ENCODE measurements at regions not wholly inside any gene's neighbourhood (a gene's known extent, or its start where the extent isn't known, plus 50 kb on each side); places are given as distances from the start of the nearest gene placed in this dataset.

DNA sequence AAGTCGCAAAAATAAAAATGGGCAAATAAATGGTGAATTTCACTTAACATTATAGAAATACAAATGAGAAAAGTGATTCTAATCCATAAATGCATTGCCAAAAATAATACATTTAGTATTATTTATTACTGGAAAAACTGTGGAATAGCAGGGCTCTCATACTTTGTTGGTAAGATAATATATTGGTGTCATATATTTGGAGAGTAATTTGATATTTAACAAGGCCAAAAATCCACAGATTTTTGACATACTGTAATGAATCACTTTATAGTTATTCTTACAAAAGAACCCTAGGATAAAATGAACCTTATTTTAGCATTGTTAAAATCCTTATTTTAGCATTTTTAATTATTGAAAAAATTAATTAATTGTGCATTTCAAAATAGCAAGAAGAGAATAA is 397.2 kb upstream of the DAB2 start:
- DNase-seq, result no peak

DNA sequence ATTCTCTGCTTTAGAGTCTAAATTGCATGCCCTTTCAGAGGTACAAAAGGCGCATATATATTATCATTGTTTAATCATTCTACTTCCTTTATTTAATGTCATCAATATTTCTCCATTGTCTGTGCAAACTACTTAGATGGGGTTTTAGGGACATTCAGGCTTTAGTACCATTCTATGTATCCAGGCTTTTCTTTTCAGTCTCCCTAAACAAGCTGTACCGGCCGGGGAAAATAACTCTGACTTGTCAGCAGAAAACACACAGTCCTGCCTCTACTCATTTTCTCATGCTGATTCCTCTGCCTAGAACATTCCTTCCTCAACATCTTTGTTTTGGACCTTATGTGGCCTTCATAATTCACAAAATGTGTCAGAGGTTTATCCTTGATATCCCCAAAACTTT is 392.1 kb upstream of the DAB2 start:
- DNase-seq, result no peak

DNA sequence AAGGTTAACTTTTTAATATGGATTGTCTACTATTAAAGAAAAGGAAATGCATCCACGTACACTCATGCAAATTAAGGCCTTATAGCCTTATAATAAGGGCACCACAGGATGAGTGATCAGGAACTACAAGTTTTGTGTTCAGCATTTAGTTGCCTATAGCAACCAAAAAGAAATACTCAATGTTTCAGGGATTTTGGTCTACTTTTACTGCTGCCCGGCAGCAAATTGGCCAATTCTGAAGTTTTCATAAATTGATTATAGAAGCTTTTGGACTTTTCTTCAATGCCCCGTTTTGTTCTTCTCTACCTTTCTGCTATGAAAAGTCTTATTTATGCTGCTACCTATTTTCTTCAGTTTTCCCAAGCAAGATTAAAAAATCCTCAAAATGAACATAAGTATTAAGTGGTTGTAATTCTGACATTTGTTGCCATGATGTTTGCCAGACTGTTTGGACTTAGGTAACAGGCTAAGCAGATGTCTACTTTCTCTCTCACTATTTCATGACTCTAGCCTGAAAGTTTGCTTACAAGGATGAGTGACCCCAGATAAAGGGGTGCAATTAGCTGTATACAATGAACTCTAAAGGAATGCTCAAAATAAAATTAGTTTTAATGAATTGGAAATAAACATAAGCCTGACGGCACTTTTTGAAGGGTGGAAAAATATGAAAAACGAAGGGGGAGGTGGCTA is 391.5 kb upstream of the DAB2 start:
- DNase-seq, result no peak

DNA sequence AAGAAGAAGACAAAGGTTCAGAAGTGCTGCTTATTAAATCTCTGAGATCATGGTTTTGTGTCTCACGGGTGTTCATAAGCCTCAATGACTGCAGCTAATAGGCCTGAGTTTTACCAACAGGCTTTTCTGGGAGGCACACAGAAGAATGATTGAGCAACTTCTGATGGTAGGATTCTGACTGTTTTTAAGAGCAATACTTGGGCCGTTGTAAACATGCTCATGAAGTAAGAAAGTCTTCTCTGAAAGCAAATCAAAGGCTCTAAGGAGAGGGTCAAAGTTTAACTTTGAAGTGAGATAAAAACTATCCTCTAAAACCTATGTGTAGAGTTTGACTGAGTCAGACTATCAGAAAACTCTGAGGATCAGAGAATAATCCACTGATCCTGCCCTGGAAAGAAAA is 390.9 kb upstream of the DAB2 start:
- DNase-seq, result no peak

DNA sequence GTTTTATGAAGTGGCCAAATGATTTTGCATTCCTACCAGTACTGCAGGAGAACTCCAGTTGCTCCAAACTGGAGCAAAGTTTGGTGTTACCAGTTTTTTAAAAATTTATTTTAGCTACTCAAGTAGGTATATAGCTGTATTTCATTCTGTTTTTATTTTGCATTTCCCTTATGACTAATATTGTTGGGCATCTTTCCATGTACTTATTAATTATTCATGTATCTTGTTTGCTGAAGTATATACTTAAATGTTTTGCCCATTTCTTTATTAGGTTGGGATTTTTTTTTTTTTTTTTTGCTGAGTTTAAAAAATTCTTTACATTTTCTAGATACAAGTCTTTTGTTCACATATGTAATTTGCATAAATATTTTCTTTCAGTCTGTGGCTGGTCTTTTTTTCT is 386.6 kb upstream of the DAB2 start:
- no peak for DNase-seq

DNA sequence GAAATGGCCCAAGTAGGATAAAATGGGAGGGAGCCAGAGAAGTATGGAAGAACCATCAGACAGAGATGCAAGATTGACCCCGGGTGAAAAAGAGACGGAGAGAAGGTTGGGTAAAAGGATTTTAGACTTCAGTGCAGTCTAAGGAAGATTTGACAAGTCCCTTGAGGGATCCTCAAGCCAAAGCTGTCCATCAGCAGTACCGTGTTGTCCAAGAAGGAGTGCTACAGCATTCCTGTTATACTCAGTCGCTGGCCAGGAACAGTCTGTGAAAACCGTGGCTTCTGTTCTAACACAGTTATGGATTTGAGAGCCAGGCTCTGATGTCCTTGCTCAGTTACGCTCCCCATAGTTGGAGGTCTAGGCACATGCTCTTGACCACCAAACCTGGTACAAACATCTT is 383.9 kb upstream of the DAB2 start:
- no peak for DNase-seq

DNA sequence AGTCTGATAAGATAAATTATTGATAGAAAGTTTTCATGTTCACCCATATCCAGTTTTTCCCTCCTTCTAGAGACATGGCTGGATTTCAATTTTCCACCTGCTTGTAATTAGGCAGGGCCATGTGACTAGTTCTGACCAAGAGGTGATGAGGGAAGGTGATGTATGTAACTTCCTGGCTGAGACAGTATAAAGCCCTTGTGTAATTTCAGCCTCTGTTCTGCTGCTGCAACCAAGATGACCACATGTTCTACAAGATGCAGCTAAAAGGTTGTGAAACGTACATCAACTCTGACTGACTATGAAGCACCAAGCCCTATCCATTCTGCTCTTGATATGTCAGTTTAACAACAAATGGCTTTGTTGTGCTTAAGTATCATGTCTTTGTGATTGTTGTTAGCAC is 376.5 kb upstream of the DAB2 start:
- no peak for DNase-seq

DNA sequence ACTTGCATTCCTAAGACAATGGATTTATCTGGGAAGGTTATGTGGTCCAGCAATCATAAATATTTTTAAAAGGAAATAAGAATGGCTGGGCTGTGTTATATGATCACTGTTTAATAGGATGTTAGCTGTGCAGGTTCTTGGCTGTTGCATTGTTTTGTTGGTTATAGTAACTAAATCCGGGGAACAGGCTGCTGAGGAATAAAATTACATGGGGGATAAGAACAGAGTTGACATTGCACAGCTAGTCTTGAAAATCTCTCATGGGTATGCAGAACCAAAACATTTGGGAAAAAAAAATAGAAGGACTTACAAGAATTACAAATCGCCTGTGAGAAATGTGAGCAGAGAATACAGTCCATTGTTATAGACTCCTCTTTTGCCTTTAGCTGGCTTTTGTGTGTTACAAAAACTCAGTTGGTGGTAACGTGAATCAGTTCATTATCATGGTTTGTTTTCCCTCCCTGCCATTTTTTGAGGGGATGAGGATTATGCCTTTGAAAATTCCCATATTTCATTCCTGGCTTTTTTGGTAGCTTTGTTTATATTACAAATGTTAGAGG is 375.3 kb upstream of the DAB2 start:
- DNase-seq, result no peak

DNA sequence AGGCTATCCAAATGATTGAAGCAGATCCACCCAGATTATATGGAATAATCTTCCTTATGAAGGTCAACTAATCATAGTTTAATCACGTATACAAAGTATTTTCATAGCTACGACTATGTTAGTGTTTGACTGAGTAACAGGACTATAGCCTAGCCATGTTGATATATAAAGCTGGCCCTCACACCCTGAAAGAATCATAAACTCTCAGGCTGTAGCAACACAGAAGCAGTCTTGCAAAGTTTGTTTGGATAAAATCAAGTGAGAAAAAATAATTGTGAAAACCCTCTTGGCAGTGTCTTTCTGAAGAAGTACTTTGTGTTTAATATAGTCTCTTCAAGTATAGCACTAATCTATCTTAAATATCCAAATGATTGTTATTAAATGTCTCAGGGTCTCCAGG is 374.5 kb upstream of the DAB2 start:
- no peak for DNase-seq

DNA sequence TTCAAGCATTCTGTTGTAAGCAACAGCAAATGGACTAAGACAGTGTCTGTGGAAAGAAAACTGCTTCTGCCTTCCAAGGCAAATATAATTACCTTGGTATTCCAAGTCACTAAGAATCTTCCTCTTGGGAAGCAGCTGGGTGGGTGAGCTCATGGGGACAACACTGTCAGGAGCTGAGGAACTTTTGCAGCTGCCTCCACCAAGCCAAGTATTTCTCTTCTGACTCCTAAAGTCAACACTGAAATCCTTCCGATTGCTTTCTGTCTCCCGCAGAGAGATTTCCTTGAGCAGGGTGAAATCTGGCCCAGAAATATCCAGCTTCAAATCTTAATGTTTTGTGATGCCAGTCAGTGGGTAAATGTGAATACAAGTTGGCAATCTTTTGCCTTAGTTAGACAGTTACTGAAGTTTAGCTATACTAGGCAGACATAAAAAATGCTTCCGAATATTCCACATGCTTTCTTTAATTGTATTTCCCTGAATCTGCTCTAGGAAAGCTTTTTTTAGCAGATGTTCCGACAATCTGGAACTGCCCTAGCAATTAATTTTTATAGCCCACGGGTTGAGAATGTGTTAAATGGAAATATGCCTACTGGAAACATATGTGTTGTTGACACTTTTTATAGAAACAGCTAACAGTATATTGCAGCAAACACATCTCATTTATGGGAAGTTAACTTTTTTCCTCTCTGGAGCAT is 369.9 kb upstream of the DAB2 start:
- no peak for DNase-seq

DNA sequence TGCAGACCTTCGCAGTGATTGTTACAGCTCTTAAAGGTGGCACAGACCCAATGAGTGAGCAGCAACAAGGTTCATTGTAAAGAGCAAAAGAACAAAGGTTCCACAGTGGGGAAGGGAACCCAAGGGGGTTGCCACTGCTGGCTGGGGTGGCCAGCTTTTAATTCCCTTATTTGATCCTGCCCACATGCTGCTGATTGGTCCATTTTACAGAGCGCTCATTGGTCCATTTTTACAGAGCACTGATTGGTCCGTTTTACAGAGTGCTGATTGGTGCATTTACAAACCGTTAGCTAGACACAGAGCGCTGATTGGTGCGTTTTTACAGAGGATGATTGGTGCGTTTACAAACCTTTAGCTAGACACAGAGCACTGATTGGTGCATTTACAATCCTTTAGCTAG is 360.6 kb upstream of the DAB2 start:
- DNase-seq, result no peak

DNA sequence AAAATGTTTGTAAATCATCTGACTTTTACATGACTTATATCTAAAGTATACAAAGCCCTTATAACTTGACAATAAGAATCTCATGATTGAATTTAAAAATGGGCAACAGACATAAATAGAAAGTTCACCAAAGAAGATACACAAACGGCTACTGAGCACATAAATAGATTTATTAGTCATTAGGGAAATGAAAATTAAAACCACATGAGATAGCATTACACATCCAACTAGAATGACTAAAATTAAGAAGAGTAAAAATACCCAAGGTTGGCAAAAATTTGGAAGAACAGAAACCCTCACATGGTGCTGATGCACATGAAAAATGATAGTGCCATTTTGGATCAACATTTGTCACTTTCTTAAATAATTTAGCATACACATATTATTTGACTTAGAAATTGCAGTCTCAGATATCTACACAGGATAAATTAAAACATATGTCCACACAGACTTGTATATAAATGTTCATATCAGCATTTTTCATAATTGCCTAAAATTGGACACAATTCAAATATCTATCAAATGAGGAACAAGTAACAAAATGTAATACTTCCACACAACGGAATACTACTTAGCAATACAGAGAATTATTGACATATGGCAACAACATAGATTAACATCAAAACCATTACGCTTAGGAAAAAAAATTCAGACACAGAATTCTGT is 359.1 kb upstream of the DAB2 start:
- no peak for DNase-seq

DNA sequence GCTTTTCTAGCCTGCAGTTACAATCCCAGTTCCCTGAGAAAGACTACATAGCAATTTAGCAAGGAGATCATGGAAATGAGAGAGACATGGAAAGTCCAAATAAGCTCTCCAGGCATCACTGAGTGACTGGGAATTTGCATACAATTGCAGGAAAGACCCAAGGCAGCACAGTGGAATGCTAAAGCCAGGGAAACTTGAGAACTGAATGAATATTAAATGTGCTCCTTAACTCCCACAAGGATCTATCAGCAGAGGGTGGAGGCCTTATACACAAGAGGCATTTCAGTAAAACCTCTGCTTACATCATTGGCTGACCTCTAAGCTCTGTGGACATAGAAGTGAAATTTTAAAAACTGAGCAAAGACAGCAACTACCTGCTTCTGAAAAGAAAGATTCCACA is 355.6 kb upstream of the DAB2 start:
- no peak for DNase-seq

DNA sequence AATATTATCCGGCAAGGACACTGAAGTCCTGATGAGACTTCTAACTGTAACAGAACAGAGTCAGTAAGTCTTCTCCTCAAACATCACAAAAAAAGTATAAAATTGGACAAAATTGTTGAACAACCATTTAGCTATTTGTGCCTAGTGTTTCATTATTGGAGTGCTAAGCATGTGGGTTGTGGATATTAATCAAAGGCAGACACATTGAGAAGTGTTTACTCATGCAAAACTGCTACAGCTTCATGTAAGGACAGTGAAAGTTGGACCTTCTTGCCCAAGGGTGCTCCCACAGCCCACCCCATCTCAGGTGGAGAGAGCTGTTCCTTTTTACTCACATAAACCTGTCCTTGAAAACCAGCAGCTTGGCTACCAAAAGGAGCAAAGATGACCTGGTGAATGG is 355.1 kb upstream of the DAB2 start:
- no peak for DNase-seq

DNA sequence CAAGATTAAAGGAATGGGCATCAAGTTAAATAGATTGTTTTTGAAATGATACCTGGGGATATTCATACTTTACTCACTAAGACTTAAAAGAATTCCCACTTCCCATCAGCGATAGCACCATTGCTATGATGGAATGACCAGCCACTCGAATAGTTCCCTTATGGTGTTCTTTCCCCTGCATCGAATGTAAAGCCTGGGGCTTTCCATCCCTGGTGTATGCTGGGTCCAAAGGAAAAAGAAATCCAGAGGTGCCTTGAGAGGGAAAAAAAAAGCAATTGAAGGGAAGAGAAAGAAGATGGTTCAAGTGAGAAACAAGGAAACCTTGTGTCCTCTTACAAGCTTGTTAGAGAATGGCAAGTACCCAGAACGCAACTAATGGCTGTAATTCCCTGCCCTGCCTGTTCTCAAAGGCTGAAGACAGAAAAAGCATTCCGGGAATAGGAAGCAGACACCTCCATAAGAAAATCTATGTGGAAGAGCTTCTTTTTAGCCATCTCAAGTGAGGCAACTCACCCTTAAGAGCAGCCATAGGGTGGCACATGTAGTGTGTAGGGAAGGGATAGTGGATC is 351.1 kb upstream of the DAB2 start:
- DNase-seq, result no peak

DNA sequence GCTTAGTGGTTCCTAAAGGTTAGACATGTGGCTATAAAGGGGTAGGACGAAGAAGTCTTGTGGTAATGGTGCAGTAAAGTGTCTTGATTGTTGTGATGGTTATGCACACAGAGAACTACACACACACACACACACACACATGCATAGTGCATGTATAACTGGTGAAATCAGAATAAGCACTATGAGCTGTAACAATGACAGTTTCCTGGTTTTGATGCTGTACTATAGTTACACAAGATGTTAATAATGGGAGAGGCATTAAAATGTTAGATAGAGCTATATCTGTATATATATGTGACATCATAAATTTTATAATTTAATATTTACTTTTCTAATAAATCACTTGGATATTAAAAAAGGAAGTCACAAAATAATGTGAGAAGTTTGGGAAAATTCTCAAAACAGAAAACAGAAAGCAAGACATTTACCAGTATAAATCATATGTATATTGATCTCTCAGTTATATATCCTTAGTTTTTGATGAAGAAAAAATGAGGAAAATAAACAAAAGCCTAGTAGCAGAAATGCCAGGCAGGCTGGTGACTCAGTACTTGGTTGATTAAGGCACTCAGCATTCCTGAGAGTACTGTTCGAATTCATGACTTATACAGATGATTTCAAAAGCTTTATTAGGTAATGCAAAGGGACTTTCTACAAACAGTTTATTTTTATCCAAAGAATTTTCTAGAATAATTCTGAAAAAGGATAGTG is 350.5 kb upstream of the DAB2 start:
- DNase-seq, result no peak

DNA sequence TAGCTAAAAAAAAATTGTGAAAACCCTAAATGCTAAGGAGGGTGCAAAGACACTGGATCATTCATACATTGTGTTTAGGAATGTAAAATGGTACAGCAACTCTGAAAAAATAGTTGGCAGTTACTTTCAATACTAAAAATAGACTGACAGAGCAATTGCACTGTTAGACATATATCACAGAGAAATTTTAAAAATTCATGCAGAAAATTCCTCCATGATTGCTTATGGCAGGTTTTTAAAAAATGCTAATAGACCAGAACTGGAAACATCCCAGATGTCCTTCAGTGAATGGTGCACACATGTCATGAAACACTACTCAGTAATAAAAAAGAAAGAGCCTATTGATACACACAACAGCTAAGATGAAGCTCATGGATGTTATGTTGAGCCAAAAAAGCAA is 349.8 kb upstream of the DAB2 start:
- no peak for DNase-seq

DNA sequence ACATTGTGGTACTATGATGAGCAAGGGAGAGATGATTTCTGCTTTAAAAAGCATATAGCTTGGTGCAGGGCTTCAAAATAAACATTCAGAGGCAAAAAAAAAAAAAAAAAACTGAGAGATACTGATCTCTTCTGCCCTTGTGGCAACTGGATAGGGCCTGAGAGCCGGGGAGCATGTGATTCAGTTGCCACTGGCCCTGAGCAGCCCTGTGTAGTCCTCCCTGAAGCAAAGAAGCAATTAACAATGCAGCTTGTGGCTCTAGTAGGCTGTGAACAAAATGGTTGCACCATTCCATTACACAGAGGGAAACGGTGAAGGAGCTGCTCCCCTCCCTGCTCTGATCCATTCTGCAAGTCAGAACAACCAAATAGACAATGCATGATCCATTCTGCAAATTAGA is 347.5 kb upstream of the DAB2 start:
- no peak for DNase-seq

DNA sequence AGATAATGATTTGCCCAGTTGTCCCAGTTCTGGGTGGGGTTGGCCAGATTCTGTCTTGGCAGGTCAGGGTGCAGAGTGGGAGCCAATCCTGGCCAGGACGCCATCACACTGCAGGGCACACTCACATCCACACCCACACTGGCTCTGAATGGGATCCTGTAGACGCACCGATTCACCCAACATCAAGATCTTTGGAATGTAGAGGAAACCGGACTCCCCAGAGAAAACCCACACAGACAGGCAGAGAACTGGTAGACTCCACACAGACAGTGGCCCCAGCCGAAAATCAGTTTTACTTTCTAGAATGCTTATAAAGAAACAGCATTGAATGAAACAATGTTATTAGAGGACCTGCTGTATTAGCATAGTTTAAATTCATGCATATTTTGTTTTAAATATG is 343.1 kb upstream of the DAB2 start:
- no peak for DNase-seq

DNA sequence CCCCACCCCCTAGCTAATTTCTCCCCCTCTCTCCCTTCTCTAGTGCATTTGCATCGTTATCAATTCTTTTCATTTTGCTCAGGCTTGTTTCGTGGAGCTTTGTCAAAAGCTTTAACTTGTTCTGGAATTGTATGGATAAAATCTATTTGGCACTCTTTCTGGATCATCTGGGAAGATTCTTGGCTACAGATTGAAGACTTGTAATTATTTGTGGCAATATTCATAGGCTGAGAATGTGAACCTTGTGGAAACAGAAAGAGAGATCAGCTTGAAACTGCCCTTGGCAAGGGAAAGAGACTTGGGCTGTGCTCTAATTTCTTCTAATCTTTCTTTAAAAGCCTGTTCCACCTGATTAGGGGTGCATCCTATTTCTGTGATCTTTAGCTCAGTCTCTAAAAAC is 340.6 kb upstream of the DAB2 start:
- DNase-seq, result no peak

DNA sequence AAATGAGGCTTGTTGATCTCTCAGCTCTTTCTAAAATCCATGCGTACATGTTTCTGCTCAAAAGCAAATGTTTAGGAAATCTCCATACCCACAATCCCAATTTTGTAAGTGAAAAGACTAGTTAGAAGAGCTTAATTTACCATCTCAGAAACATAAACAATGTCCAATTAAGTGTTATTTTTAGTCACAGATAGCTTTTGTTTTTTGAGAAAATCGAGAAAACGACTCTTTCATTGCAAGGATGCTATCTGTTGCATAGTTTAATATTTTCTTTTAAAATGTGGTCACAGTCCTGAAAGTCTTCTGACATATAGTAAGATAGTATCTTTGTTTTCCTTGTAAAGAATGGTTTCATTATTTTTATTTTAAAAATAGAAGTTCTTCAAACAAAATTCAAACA is 338.0 kb upstream of the DAB2 start:
- DNase-seq, result no peak
